NB4 (cell line): ENCODE measurements at regions not wholly inside any gene's neighbourhood (a gene's known extent, or its start where the extent isn't known, plus 50 kb on each side); places are given as distances from the start of the nearest gene placed in this dataset.
"Not testable (repeated sequence)": the region's sequence is repeated elsewhere in the genome, so short reads cannot be mapped to it uniquely, and the experiment has no call there.

Experiments used
- MYC ChIP-seq: IDR thresholded peaks from 2 replicates; pipeline ENCODE4 v1.6.1; 2011; ENCODE audit warnings: low read depth, low read length
- POLR2A ChIP-seq: IDR thresholded peaks from 2 replicates; pipeline ENCODE4 v1.6.1; 2011; ENCODE audit warnings: mild to moderate bottlenecking; ENCODE audit not compliant: insufficient read length; ENCODE audit errors: extremely low read depth
- TF ChIP-seq, protein P1 (sequence below): IDR thresholded peaks from one replicate; pipeline ENCODE4 v1.5.1; 2012; ENCODE audit warnings: low read depth, low read length

DNA sequence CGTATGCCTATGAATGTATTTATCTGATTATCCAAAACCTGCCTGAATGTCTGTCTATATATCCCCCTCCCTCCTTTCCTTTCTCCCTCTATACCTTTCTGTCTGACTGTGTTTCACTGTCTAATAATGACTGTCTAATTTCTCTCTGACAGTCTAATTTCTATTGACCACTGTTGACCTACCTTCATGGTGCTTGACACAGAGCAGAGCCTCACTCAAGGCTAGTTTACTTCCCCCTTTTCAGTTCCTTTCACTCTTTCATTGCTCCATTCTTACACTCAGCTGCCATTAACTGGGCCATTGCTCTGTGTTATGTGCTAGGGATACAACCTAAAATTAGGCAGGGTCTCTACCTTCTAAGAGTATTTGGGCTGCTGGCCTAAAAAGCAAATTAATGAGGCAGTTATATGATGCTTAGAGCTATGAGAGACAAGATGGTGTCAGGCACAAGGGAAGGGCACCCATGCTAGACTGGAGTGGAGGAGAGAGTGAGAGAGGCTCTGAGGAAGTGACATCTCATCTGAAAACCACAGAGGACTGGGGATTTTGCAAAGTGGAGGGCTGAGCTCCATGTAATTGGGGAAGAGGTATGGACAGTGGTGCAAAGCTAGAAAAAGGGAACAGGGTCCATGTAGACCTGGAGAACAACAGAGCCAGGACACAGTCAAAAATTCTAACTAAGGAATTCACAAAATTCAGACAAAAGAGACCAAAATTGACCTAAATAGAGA, 348.6 kb upstream of the CHRNA7 start:
- TF ChIP-seq, protein P1, sequence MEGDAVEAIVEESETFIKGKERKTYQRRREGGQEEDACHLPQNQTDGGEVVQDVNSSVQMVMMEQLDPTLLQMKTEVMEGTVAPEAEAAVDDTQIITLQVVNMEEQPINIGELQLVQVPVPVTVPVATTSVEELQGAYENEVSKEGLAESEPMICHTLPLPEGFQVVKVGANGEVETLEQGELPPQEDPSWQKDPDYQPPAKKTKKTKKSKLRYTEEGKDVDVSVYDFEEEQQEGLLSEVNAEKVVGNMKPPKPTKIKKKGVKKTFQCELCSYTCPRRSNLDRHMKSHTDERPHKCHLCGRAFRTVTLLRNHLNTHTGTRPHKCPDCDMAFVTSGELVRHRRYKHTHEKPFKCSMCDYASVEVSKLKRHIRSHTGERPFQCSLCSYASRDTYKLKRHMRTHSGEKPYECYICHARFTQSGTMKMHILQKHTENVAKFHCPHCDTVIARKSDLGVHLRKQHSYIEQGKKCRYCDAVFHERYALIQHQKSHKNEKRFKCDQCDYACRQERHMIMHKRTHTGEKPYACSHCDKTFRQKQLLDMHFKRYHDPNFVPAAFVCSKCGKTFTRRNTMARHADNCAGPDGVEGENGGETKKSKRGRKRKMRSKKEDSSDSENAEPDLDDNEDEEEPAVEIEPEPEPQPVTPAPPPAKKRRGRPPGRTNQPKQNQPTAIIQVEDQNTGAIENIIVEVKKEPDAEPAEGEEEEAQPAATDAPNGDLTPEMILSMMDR, result not testable (repeated sequence)
- not testable (repeated sequence) for TF ChIP-seq POLR2A, MYC
